ENCODE measurements at regions not wholly inside any gene's neighbourhood (a gene's known extent, or its start where the extent isn't known, plus 50 kb on each side); places are given as distances from the start of the nearest gene placed in this dataset.

GRCh38 chrX:68988865-68989264 is 160.0 kb downstream of the EFNB1 start:
- no peak for TF ChIP-seq ZFX (IDR thresholded peaks at IDR 0.05; ENCODE audit: borderline replicate concordance)
- TF ChIP-seq CTCF (IDR thresholded peaks at IDR 0.05): no peak
- no peak overlapping the region for H3K27ac ChIP-seq

- no peak for TF ChIP-seq ZFX (IDR thresholded peaks at IDR 0.05; ENCODE audit: borderline replicate concordance)
- TF ChIP-seq CTCF (IDR thresholded peaks at IDR 0.05): no peak
- H3K27ac ChIP-seq: no peak overlapping the region
Observed at GRCh38 chrX:68985135-68985755, 156.4 kb downstream of the EFNB1 start.

- no peak overlapping the region for H3K27ac ChIP-seq
- no peak for TF ChIP-seq CTCF (IDR thresholded peaks at IDR 0.05)
- no peak for TF ChIP-seq ZFX (IDR thresholded peaks at IDR 0.05; ENCODE audit: borderline replicate concordance)
Observed at GRCh38 chrX:68983004-68983857, 154.4 kb downstream of the EFNB1 start.

GRCh38 chrX:68982476-68982875 is 153.7 kb downstream of the EFNB1 start:
- no peak overlapping the region for H3K27ac ChIP-seq
- TF ChIP-seq CTCF (IDR thresholded peaks at IDR 0.05) (no peak), ZFX (IDR thresholded peaks at IDR 0.05; ENCODE audit: borderline replicate concordance) (no peak)

GRCh38 chrX:68980906-68981616 is 152.2 kb downstream of the EFNB1 start:
- no peak for TF ChIP-seq CTCF (IDR thresholded peaks at IDR 0.05)
- no peak for TF ChIP-seq ZFX (IDR thresholded peaks at IDR 0.05; ENCODE audit: borderline replicate concordance)
- no peak overlapping the region for H3K27ac ChIP-seq

- no peak for TF ChIP-seq CTCF (IDR thresholded peaks at IDR 0.05)
- TF ChIP-seq ZFX (IDR thresholded peaks at IDR 0.05; ENCODE audit: borderline replicate concordance): no peak
- no peak overlapping the region for H3K27ac ChIP-seq
Observed at GRCh38 chrX:68978655-68979054, 149.8 kb downstream of the EFNB1 start.
